AG09309 (cell line): ENCODE measurements at regions not wholly inside any gene's neighbourhood (a gene's known extent, or its start where the extent isn't known, plus 50 kb on each side); places are given as distances from the start of the nearest gene placed in this dataset.
"Not testable (repeated sequence)": the region's sequence is repeated elsewhere in the genome, so short reads cannot be mapped to it uniquely, and the experiment has no call there.

Experiments used
- DNase-seq: peaks from one replicate; pipeline ENCODE4 v3.0.0-alpha.2; 2010; ENCODE audit warnings: low read depth
- H3K4me3 ChIP-seq: 2 replicates; pipeline ENCODE4 v1.5.1; 2011; ENCODE audit warnings: mild to moderate bottlenecking, low read depth, low read length, moderate library complexity; ENCODE audit not compliant: control insufficient read depth
- CTCF ChIP-seq: IDR thresholded peaks from 2 replicates; pipeline ENCODE4 v1.5.1; 2011; ENCODE audit warnings: mild to moderate bottlenecking, low read depth, low read length, inconsistent platforms; ENCODE audit not compliant: insufficient read depth, control insufficient read depth; ENCODE audit errors: missing control alignments

- H3K4me3 ChIP-seq = no peak overlapping the region
- DNase-seq = no peak
- no peak for TF ChIP-seq CTCF
Measured at GRCh38 chr18:41639218-41639617, 315.8 kb upstream of the PIK3C3 start.

GRCh38 chr18:41631723-41632285 lies 323.2 kb upstream of the PIK3C3 start:
- H3K4me3 ChIP-seq, DNase-seq: not testable (repeated sequence)

GRCh38 chr18:41630232-41630886 lies 324.7 kb upstream of the PIK3C3 start:
- no peak for DNase-seq
- no peak overlapping the region for H3K4me3 ChIP-seq
- no peak for TF ChIP-seq CTCF

- no peak overlapping the region for H3K4me3 ChIP-seq
- TF ChIP-seq CTCF = no peak
- no peak for DNase-seq
Measured at GRCh38 chr18:41624460-41624859, 330.6 kb upstream of the PIK3C3 start.

GRCh38 chr18:41621177-41621576 lies 333.9 kb upstream of the PIK3C3 start:
- DNase-seq = no peak
- TF ChIP-seq CTCF = no peak
- no peak overlapping the region for H3K4me3 ChIP-seq

- no peak overlapping the region for H3K4me3 ChIP-seq
- no peak for DNase-seq
Measured at GRCh38 chr18:41618147-41618546, 336.9 kb upstream of the PIK3C3 start.

GRCh38 chr18:41617647-41618046 lies 337.4 kb upstream of the PIK3C3 start:
- no peak for TF ChIP-seq CTCF
- DNase-seq = no peak
- H3K4me3 ChIP-seq = no peak overlapping the region

More at GRCh38 chr18:41618147-41618546, 336.9 kb upstream of the PIK3C3 start:
- TF ChIP-seq CTCF = no peak
